ENCODE measurements at regions not wholly inside any gene's neighbourhood (a gene's known extent, or its start where the extent isn't known, plus 50 kb on each side); places are given as distances from the start of the nearest gene placed in this dataset.

DNA sequence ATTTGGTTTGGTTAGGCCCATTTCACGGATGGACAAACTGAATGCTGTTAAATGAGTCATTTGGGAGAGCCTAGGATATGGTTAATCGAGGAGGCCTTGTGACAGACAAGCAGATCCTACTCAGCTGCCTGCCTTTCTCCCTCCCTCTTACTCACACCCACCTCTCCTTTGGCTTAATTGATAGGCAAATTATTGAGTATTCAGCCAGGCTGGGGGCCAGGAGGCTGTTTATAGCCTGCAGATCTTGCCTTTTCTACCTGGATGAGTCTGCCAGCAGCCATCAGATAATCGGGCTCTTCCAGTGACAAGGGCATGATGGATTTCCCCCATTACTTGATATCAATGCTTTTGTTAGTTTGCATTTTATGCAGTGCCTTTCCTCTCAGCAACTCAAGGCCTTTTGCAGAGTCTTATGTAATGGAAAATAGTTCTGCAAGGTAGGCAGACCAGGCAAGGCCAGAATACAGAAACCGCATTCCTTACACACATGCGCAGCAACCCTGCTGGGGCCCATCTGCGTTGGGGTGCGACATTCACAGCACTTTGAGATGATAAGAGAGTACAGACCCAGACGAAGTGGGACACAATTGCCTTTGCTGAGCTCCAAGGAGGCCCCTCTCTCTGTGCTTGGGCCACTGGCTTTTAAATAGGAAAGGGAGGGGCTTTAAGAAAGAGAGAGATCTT is 96.2 kb upstream of the ATP6AP2 start:
- no peak for DNase-seq

DNA sequence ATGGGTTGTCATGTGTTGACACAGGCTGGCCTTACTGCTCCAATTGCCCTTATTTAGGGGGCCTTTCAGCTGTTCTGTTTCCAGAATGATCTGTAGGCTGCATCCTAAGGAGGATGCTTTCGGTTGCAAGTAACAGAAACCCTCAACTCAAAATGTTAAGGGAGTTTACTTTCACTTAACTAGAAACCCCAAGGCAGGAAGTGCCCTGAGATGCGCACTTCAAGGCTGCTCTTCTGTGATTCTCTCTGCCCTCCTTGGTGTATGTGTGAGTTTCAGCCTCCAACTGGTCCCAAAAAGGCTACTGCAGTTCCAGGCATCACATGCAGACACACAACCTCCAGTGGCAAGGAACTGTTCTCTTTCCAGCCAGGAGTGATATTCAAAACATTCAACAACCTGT is 97.3 kb upstream of the ATP6AP2 start:
- DNase-seq: no peak

DNA sequence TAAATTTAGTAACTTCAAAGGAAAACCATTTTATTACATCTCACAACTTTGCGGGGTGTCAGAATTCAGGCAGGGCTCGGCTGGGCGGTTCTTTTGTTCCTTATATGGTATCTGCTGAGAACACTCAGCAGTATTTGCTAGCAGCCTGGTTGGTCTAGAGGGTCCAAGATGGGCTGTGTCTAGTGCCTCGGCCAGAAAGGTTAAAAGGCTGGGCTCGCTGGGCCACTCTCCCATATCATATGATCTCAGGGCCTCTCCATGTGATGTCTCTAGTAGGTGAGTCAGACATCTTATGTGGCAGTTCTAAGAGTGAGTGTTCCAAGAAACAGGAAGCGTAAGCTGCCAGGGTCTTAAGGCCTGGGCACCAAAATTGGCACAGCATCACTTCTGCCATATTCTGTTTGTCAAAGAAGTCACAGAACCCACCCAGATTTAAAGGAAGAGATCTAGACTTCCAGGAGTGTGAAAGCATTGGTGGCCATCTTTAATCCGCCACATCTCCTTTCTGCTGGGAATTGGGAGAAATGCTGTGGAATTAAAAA is 100.9 kb upstream of the ATP6AP2 start:
- no peak for DNase-seq

- no peak for DNase-seq
Measured at GRCh38 chrX:40478474-40479065, 102.2 kb upstream of the ATP6AP2 start.

DNA sequence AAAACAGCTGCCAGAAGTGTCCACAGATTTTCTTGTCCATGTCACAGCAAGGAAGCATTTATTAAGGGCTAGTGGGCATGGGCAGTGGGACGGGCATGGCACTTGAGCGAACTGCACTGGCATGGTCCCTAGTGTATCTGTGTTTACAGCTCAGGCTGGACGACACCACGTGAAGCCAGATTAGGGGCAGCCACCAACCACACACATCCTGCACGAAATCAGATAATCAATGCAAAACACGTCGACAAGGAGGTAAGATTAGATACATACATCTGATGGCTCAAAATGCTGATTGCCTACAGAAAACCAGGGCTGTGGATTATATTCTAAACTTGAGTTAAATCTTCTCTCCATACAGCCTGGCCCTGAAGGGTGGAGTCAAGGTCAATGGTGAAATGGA is 103.8 kb upstream of the ATP6AP2 start:
- no peak for DNase-seq

GRCh38 chrX:40474645-40475044 is 106.1 kb upstream of the ATP6AP2 start:
- DNase-seq: no peak

DNA sequence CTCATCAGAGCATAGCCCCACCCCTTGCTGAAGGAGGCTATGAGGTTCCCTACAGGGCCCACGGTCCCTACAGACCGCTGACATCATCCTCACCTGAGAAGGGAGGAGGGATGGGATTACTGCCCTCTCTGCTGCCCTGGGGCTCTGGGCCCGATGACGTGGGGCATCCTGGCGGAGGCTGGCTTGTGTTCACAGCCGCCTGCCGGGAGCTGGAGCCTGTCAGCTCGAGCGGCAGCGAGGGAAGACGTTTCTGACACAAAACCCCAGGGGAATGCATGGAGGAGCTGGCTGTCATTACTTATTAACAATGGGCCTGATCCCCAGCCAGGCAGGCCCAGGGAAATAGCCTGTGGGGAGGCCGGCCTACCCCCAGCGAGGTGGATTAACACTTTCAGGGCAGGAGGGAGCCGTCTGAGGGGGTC is 106.6 kb upstream of the ATP6AP2 start:
- DNase-seq: no peak

DNA sequence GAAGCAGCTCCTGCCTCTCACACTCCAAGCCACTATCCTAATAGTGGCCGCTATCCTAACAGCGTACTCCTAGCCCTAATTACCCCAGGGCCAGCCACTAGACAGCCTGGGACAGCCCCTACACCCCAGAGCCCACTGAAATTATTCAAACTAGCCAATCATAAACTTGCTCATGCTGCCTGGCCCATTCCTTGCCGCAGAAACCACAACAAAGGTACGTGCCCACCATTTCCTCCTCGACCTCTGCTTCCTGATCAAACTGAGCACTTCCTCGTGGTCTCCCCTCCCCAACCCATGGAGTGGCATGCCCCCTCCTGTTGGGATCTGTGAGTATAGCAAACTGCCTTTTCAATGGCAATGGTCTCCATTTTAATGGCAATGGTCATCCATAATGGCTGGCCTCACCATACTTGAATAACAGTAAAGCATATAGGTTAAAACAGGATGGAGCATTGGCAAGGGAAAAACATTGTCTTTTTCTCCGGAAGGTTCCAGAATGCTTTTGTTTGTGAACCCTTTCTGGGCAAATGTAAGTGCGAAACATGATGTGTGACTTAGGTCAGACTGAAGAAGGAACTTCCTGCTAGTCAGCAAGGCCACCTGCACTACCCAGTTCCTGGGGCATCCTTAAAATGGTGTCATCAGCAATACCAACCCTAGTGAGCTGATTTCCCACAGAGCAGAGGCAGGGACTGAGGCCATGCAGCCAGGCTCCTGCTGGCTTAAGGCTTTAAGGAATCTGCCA is 107.1 kb upstream of the ATP6AP2 start:
- no peak for DNase-seq

DNA sequence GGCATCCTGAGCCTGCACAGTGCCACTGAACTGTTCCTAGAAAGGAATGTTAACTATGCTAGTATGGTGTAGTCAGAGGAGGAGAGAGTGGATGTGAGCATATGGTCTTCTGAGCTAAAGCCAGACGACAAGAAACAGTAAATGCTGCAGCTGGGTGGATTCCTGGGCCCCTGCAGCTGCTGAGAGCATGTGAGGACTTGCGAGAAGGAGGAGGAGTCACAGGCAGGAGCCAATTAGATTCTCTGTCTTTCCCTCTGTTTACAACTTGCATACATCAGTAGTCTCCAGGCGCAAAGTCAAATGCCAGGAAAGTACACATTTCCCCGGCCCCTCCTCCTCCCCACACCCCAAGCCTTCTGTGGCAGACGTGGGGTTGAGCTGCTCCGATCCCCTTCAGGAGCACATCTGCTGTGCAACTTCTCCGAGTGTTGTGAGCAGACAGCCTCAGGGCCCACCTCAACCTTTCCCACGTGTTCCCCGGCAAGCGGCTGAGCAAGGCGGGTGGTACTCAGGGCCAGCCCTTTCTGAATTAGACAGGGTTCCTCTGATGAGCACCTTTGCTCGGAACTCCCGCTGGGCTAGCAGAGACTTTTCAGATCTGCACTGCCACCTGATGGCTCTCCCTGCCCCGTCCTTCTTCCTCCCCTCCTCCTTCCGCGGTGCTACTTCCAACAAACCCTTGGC is 108.7 kb upstream of the ATP6AP2 start:
- DNase-seq: peak in 1 of 2 experiments; percentile 5

DNA sequence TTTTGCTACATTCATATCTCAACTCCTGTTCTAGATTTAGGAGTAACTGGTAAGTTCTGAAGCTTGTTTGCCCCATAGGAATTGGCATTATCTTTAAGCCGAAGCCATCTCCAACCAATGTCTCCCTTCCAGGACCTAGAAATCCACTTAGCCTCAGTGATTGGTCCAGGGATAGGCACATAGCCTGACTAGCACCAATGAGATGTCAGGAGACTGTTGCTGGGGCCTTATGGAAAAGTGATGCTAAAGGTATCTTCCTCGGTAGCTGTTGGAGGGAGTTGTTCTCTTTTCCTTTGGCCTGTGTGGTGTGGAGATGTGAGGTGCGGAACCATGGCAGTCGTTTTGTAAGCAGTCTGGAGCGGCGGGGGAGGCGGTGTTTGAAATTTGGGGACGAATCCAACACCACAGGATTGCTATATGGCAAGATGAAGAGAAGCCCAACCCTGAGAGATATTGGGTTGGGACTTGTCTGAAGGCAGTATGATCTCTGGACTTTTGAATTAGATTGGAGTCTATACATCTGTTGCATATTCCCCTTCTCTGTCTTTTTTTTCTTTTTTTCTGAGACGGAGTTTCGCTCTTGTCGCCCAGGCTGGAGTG is 109.8 kb upstream of the ATP6AP2 start:
- no peak for DNase-seq

DNA sequence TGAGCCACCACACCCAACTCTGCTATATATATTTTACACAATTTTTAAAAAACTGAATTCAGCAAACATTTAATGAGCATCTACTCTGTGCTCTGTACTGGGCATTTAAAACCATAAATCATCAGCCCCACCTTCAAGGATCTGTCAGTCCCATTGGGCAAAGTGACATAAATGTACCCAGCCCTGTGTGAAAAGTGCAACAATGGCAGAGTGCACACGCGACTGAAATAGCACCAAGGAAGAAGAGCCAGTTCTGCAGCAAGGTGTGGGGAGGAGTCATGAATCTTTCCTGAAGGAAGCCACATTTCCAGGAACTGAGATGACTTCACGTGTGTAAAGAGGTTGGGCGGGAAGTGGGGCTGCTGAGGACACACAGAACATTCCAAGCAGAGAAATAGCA is 111.5 kb upstream of the ATP6AP2 start:
- DNase-seq: no peak

- DNase-seq: peak; percentile 4 to 5
Measured at GRCh38 chrX:40468033-40468846, 112.5 kb upstream of the ATP6AP2 start.

GRCh38 chrX:40467454-40467853 is 113.3 kb upstream of the ATP6AP2 start:
- DNase-seq: no peak

DNA sequence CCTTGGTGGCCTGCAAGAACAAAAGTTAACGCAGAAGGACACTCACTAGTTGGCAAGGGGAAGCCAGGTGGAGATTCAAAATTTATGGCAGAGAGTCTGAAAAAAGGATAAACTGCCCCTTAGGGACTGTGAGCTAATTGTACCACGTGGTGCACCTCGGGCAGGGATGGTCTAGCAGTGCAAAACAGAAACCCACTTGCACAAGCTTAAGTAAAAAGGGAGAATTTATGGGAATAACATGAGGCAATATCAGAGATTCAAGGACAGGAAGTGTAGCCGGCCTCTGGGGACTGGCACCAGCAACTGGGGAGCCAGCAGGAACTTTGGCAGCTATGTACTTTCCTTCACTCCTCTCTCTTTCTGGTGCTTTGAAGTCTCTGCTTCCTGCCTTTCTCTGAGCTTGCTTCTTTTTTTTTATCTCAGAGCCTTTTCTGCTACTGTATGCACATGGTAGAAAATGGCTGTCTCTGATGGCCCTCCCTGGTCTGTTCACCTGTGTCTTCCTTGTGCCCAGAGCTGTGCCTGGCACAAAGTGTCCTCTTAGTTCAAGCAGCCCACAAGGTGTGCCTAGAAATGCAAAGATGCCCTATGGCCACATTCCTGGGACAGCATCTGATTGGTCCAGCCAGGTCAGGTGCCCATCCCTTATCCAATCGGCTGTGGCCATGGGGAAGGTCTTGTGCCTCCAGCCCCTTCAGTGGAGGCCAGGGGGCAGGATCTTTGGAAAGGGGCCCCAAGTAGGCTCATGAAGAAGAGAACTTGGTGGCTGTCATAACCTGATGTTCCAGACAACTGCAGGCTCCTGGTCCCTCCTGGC is 114.8 kb upstream of the ATP6AP2 start:
- DNase-seq: no peak

DNA sequence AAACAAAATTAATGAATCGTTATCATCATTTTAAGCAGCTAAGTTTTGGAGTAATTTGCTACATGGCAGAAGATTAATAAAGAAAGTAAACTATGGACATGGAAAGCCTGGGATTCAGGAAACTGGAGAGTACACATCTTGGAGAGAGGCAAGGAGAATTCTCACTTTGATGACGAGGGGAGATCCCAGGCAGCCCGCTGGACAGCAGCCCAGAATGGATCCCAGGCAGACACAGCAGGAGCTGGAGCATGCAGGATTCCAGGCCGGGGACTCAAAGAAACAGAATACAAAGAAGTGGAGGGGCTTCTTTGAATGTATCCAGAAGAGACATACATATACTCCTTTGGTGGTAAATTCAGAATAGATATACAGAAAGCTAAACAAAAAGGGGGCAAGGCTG is 118.0 kb upstream of the ATP6AP2 start:
- no peak for DNase-seq

DNA sequence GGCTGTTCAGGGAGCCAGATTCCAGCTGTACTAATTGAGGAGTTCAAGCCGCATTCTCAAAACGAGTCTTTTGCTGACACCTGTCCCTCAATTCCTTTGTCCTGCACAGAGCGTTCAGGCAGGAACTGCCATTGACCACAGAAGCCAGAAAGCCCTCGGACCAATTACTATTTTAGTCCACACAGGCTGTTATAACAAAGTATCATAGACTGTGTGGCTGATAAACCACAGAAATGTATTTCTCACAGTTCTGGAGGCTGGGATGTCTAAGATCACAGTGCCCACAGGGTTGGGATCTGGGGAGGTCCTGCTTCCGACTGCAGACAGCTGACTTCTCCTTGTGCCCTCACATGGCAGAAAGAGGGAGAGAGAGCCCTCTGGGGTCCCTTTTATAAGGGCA is 119.8 kb upstream of the ATP6AP2 start:
- DNase-seq: no peak

GRCh38 chrX:40459571-40460158 is 121.1 kb upstream of the ATP6AP2 start:
- DNase-seq: no peak

GRCh38 chrX:40457406-40457805 is 123.4 kb upstream of the ATP6AP2 start:
- DNase-seq: no peak

- no peak for DNase-seq
Measured at GRCh38 chrX:40452031-40452430, 128.7 kb upstream of the ATP6AP2 start.

GRCh38 chrX:40449956-40450706 is 130.6 kb upstream of the ATP6AP2 start:
- no peak for DNase-seq

Measured in activated CD4-positive, alpha-beta T cell treated with anti-CD3 and anti-CD28 coated beads, Interleukin-2, amount 50 U/mL, for 4 hours (primary cell).